ENCODE measurements at regions not wholly inside any gene's neighbourhood (a gene's known extent, or its start where the extent isn't known, plus 50 kb on each side); places are given as distances from the start of the nearest gene placed in this dataset.
"Not testable (repeated sequence)": the region's sequence is repeated elsewhere in the genome, so short reads cannot be mapped to it uniquely, and the experiment has no call there.

- H3K27ac ChIP-seq = no peak overlapping the region
- no peak for DNase-seq
- no peaks in the 10 kb centered on the region for H3K9me3 ChIP-seq
- no peak overlapping the region for H3K4me3 ChIP-seq
- no peaks in the 10 kb centered on the region for H3K36me3 ChIP-seq
- TF ChIP-seq POLR2A (IDR thresholded peaks at IDR 0.05) = no peak
- TF ChIP-seq, protein P1, sequence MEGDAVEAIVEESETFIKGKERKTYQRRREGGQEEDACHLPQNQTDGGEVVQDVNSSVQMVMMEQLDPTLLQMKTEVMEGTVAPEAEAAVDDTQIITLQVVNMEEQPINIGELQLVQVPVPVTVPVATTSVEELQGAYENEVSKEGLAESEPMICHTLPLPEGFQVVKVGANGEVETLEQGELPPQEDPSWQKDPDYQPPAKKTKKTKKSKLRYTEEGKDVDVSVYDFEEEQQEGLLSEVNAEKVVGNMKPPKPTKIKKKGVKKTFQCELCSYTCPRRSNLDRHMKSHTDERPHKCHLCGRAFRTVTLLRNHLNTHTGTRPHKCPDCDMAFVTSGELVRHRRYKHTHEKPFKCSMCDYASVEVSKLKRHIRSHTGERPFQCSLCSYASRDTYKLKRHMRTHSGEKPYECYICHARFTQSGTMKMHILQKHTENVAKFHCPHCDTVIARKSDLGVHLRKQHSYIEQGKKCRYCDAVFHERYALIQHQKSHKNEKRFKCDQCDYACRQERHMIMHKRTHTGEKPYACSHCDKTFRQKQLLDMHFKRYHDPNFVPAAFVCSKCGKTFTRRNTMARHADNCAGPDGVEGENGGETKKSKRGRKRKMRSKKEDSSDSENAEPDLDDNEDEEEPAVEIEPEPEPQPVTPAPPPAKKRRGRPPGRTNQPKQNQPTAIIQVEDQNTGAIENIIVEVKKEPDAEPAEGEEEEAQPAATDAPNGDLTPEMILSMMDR (IDR thresholded peaks at IDR 0.05) = no peak
- no peaks in the 10 kb centered on the region for H3K4me1 ChIP-seq
- no peaks in the 10 kb centered on the region for H3K27me3 ChIP-seq
Observed at GRCh38 chr3:3429841-3430240, 250.3 kb upstream of the CRBN start.

DNA sequence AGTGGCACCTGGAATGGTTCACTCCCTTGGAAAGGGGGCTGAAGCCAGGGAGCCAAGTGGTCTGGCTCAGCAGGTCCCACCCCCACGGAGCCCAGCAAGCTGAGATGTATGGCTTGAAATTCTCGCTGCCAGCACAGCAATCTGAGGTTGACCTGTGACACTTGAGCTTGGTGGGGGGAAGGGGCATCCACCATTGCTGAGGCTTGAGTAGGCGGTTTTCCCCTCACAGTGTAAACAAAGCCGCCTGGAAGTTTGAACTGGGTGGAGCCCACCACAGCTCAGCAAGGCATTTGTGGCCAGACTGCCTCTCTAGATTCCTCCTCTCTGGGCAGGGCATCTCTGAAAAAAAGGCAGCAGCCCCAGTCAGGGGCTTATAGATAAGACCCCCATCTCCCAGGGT lies 228.2 kb upstream of the CRBN start:
- H3K27me3 ChIP-seq, H3K9me3 ChIP-seq, H3K36me3 ChIP-seq, H3K27ac ChIP-seq, H3K4me3 ChIP-seq, DNase-seq, H3K4me1 ChIP-seq: not testable (repeated sequence)

GRCh38 chr3:3405131-3405530 lies 225.6 kb upstream of the CRBN start:
- Histone ChIP-seq H3K36me3 (no peaks in the 10 kb centered on the region), H3K4me1 (no peaks in the 10 kb centered on the region), H3K9me3 (peaks cover 0 to 7% (median 0%) of the 10 kb centered on the region in 4 donors), H3K27ac (no peak overlapping the region), H3K27me3 (no peaks in the 10 kb centered on the region), H3K4me3 (no peak overlapping the region)
- no peak for DNase-seq
- TF ChIP-seq, protein P1 (IDR thresholded peaks at IDR 0.05) = no peak
- no peak for TF ChIP-seq POLR2A (IDR thresholded peaks at IDR 0.05)

DNA sequence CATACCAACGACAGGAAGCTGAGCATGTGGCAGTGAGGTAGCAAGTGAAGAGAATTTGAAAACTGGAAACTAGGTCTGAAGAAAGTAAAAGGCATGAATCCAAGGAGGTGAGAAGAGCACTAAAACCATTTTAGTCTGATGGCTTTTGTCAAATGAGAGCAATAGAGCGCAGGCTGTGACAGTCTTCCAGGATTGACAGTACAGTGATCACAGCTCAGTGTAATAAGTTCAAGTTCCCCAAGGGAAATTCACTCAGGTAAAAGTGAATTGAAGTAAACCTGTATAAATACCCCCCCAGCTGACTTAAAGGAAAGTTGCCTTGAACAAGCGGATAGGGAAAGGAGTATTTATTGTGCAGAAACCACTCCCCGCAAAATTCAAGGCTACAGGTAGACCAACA lies 224.2 kb upstream of the CRBN start:
- Histone ChIP-seq H3K4me1 (no peaks in the 10 kb centered on the region), H3K4me3 (no peak overlapping the region), H3K36me3 (no peaks in the 10 kb centered on the region), H3K27ac (no peak overlapping the region), H3K9me3 (peaks cover 0 to 7% (median 0%) of the 10 kb centered on the region in 4 donors), H3K27me3 (no peaks in the 10 kb centered on the region)
- no peak for DNase-seq
- TF ChIP-seq, protein P1 (IDR thresholded peaks at IDR 0.05) = no peak
- TF ChIP-seq POLR2A (IDR thresholded peaks at IDR 0.05) = no peak

DNA sequence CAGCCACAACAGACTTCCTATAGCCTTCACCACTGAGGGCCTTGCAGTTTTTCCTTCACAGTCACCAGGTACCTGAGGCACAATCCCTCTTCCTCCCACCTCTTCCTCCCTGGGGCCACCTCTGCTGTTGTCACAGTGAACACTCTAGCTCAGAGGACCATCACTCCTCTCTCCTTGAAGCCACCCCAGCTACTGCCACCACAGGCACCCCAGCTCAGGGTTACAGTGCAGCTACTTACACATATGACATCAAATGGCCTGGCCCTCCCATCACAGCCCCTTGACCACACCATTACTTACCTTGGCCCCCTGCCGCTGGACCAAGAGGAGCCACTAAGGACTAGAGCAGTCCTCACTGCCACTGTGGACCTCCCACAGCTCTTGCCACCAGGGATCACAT lies 213.5 kb upstream of the CRBN start:
- no peak for DNase-seq
- Histone ChIP-seq H3K27ac (no peak overlapping the region), H3K4me1 (no peaks in the 10 kb centered on the region), H3K36me3 (no peaks in the 10 kb centered on the region), H3K27me3 (no peaks in the 10 kb centered on the region), H3K4me3 (no peak overlapping the region), H3K9me3 (no peaks in the 10 kb centered on the region)
- TF ChIP-seq, protein P1 (IDR thresholded peaks at IDR 0.05) = no peak
- no peak for TF ChIP-seq POLR2A (IDR thresholded peaks at IDR 0.05)

DNA sequence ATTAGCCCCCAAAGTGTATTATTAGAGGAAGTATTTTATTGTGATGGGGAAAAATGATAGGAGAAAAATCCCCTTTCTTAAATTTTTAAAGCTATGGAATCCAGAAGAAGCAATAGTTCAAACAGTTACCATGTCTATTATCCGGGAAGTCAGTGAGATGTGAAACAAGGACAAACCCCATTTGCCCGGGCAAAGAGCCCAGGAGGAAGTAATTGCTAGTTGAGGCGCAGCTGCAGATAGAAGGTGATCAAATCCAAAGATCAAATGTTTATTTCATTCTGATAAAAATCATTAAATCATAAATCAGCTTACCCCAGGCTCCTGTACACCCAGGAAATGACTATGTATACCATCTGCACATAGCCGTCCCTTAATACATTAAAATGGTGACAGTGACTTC lies 204.0 kb upstream of the CRBN start:
- no peak overlapping the region for H3K27ac ChIP-seq
- H3K4me1 ChIP-seq = no peaks in the 10 kb centered on the region
- no peak overlapping the region for H3K4me3 ChIP-seq
- TF ChIP-seq POLR2A (IDR thresholded peaks at IDR 0.05) = no peak
- TF ChIP-seq, protein P1 (IDR thresholded peaks at IDR 0.05) = no peak
- H3K27me3 ChIP-seq = no peaks in the 10 kb centered on the region
- H3K9me3 ChIP-seq = no peaks in the 10 kb centered on the region
- DNase-seq = no peak
- no peaks in the 10 kb centered on the region for H3K36me3 ChIP-seq

Measured in Peyer's patch (tissue), 4 donors.